MM.1S (cell line): ENCODE measurements at regions not wholly inside any gene's neighbourhood (a gene's known extent, or its start where the extent isn't known, plus 50 kb on each side); places are given as distances from the start of the nearest gene placed in this dataset.

Experiments
- EZH2 ChIP-seq: fragments of 300-600 bp; sonication (generic); optimal IDR thresholded peaks from 2 replicates; pipeline ENCODE3; 2017; ENCODE audit warnings: low read depth, mild to moderate bottlenecking, antibody characterized with exemption, low read length, mixed read lengths
- EZH2phosphoT487 ChIP-seq: fragments of 300-600 bp; sonication (generic); IDR thresholded peaks from 2 replicates; pipeline ENCODE4 v1.6.1; 2018; ENCODE audit warnings: antibody characterized with exemption, low read length
- TF ChIP-seq, protein P1 (sequence below): fragments of 300-600 bp; sonication (generic); IDR thresholded peaks from 2 replicates; pipeline ENCODE4 v1.5.1; 2016; ENCODE audit warnings: antibody characterized with exemption, low read length, mixed read lengths

DNA sequence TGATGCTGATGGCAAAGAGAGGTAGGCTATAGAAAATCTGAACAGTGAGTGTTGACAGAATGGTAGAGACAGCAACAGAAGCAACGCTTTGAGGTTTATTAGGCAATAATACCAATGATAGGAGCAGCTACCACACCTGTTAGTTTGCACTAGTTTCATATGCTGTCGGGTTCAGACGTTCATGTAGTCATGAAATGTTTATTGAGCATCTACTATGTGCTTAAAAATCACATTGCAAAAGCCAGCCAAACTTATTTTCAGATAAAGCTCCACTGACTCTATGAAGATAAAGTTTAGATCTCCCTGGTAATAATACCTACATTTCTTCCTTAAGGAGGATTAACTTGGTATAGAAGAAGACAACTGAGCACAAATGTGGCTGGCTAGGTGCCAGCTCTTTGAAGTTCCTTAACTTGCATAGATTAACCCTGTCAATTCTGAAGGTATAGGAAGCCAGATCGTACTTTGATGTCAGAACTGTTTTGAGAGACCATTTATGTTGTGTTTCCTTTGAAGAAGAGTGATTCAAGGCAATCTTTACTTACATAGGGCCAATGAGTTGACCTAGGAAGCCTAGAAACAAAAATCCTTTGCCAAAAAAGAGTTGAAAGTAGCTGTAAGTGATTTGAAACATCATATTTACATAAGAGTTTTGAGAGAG, 71.5 kb downstream of the DISP1 start:
- TF ChIP-seq, protein P1, sequence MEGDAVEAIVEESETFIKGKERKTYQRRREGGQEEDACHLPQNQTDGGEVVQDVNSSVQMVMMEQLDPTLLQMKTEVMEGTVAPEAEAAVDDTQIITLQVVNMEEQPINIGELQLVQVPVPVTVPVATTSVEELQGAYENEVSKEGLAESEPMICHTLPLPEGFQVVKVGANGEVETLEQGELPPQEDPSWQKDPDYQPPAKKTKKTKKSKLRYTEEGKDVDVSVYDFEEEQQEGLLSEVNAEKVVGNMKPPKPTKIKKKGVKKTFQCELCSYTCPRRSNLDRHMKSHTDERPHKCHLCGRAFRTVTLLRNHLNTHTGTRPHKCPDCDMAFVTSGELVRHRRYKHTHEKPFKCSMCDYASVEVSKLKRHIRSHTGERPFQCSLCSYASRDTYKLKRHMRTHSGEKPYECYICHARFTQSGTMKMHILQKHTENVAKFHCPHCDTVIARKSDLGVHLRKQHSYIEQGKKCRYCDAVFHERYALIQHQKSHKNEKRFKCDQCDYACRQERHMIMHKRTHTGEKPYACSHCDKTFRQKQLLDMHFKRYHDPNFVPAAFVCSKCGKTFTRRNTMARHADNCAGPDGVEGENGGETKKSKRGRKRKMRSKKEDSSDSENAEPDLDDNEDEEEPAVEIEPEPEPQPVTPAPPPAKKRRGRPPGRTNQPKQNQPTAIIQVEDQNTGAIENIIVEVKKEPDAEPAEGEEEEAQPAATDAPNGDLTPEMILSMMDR = no peak
- TF ChIP-seq EZH2 (no peak), EZH2phosphoT487 (no peak)
